ENCODE measurements at regions not wholly inside any gene's neighbourhood (a gene's known extent, or its start where the extent isn't known, plus 50 kb on each side); places are given as distances from the start of the nearest gene placed in this dataset.

GRCh38 chr10:130902471-130902870, 409.1 kb downstream of the TCERG1L start:
- DNase-seq (ENCODE audit: low spot score), result no peak

- no peak for DNase-seq (ENCODE audit: low spot score)
These were observed 408.6 kb downstream of the TCERG1L start for GRCh38 chr10:130902929-130903328.

- DNase-seq (ENCODE audit: low spot score), result no peak
These were observed 406.8 kb downstream of the TCERG1L start for GRCh38 chr10:130904676-130905075.

DNA sequence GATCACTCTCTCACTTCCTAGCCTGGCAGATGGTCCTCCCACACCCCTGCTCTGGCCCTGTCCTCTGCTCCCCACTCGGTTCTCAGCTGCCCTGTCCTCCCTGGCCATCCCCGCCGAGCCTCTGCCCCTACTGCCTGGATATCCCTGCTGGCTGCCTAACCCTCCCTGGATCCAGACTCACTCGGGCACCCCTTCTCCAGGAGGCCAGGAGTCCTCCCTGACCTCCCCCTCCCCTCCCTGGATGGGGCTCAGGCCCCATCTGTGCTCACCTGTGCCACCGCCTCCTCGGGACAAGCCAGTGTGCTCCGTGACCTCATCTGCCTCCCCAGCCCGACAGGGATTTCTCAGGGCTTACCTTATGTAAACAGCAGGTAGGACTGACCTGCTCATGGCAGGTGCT, 406.1 kb downstream of the TCERG1L start:
- no peak for DNase-seq (ENCODE audit: low spot score)

- no peak for DNase-seq (ENCODE audit: low spot score)
These were observed 405.6 kb downstream of the TCERG1L start for GRCh38 chr10:130905921-130906320.

GRCh38 chr10:130910848-130911247, 400.7 kb downstream of the TCERG1L start:
- DNase-seq (ENCODE audit: low spot score), result no peak

DNA sequence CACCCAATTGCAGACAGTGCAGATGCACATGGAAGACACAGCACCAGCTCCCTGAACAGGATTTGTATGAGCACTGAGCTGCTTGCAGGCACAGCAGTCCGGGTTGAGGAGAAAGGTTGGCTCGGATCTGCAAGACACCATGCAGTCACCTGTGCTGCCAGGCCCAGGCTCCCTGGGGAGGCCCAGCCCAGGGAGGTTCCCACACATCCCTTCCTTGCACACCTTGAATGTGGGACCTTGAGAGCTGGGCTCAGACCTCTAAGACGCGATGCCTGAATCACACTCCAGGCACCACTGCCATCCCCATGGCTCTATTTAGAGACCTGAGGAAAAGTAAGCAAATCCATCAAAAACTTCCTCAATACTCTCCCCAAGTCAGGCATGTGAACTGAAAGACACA, 397.7 kb downstream of the TCERG1L start:
- no peak for DNase-seq (ENCODE audit: low spot score)

DNA sequence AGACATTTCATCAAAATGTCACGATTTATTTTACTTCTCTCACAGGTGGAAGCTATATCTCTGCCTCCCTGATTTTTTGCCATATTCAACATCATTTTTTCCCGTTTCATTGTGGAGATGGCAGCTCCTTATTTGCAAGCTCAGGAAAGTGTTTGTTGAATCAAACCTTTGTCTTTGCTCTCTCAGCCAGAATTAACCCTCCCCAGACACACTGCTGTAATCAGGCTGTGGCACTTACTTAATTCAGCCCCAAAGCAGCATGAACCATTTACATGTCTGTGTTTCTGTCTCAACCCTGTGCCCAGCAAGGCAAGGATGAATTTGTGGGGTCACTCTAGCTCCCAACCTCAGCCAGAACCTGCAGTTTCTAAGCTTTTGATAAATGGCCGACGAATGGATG, 397.2 kb downstream of the TCERG1L start:
- DNase-seq (ENCODE audit: low spot score), result no peak

- DNase-seq (ENCODE audit: low spot score), result no peak
These were observed 396.5 kb downstream of the TCERG1L start for GRCh38 chr10:130915065-130915464.

- no peak for DNase-seq (ENCODE audit: low spot score)
These were observed 390.1 kb downstream of the TCERG1L start for GRCh38 chr10:130921461-130921860.

DNA sequence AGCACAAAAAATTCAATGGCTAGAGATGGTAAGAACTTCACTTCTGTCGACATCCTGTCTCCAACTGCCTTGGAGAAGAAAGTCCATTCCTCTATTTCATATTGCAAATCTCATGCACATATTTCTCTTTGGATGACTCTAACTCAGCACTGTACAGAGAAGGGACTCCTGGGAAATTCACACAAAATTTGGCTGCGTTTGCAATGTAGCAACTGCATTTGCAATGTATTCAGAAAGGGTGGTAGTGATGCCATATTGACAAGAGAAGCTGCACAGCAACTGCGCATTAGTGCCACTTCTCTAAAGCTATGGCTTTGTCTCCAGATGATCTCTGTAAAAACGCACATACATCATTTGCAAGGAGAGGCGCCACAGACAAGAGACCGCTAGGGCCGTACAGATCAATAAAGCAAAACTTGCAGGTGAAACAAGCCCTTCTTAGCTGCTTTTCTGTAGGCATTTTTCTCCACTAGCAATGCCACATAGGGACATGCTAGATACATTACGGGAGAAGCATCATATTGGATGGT, 389.5 kb downstream of the TCERG1L start:
- DNase-seq (ENCODE audit: low spot score), result no peak

- no peak for DNase-seq (ENCODE audit: low spot score)
These were observed 387.9 kb downstream of the TCERG1L start for GRCh38 chr10:130923596-130923995.

- no peak for DNase-seq (ENCODE audit: low spot score)
These were observed 387.2 kb downstream of the TCERG1L start for GRCh38 chr10:130924138-130924819.

DNA sequence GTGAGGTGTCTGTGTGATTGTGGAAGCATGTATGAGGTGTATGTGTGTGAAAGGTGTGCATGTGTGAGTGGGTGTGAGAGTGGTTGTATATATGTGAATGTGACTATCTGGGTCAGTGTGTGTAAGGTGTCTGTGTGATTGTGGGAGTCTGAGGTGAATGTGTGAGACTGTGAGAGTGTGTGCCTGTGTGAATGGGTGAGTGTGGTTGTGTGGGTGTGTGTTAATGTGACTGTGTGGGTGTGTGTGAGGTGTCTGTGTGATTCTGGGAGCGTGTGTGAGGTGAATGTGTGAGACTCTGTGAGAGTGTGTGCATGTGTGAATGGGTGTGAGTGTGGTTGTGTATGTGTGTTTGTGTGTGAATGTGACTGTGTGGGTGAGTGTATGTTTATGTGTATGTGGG, 385.1 kb downstream of the TCERG1L start:
- no peak for DNase-seq (ENCODE audit: low spot score)

DNA sequence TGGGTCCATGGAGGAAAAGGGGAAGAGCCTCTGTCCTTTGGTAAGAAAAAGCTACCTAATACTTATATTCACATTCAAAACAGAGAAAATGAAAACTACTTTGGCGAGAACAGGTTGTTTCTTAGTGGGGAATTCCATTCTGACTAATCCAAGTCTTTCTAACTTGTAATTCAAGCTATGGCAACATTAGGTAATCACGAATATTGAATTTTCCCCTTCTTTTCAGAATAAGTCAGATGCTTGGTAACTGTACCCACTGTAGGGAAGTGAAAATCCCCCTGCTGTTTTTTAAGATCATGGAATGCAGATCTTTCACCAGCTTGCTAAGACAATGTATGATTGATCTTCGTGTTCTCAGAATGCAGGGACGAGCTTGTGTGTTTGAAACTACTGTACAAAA, 384.4 kb downstream of the TCERG1L start:
- DNase-seq (ENCODE audit: low spot score), result no peak

- DNase-seq (ENCODE audit: low spot score), result no peak
These were observed 383.2 kb downstream of the TCERG1L start for GRCh38 chr10:130928306-130928705.

DNA sequence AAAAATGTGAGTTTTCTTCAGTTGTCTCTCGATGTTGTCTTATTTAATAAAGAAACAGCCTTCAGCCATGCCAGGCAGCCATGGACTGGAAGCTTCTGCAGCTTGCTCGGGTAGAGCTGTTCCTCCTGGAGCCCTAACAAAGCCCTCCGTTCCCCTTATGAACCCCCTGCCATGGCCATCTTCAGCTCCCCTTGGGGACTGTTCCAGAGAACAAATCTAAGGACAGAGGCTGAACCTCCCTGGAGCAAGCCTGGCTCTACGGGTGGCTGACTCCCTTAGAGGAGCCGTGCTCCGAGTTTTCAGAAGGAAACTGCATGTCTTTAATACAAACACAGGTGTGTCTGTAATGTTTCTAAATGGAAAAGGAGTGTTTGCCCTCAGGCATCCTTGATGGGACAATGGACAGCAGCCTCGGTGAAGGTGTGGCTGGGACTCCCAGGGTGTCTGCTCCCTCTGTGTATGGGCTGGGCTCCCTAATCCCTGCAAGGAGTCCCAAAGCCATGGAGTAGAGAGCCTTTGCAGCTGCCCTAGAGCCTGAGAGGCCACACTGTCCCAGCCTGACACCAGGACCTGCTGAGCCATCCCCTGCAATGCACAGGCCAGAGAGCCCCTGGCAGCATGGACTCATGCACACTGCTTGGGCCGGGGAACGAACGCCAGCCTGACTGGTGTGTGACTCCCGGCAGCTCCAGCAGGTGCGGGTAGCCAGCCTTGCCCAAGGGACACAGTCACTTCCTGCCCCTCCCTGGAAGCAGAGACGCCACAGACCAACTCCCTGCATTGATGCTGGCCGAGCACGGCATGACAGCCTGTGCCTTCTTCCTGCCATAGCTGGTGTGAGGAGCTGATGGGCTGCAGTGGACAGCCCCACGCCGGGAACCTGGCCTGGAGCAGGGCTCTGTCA, 381.8 kb downstream of the TCERG1L start:
- no peak for DNase-seq (ENCODE audit: low spot score)

GRCh38 chr10:130930821-130931220, 380.7 kb downstream of the TCERG1L start:
- no peak for DNase-seq (ENCODE audit: low spot score)

GRCh38 chr10:130931256-130931655, 380.3 kb downstream of the TCERG1L start:
- DNase-seq (ENCODE audit: low spot score), result no peak

DNA sequence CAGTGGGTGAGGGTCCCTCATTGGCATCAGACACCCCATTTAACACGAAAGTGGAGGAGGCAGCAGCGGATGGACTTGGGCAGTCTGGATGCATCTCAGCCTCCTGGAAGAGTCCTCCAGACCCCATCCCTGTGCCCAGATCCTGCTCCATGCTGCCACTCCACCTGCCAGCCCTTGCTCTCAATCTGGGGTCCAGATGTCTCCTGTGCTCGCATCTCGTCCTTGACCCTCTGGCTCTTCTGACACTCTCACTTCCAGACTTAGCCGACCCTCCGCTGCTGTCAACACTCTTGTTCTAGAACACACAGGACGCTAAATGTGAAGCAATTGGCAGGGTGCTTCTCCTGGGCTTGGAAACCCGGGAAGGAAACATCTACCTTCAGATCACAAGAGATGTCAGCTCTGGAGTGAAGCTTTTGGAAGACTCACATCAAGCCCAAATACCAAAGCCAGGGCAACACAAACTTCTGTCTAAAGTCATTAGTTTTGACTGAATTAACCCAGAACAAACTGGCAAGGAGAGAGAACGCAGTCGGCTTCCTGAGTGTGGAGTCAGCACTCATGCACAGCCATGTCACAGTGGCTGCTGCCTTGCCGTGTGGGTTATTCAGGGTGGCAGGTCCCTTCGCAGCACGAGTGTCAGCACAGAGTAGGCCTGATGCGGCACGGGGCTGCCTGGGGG, 379.1 kb downstream of the TCERG1L start:
- DNase-seq (ENCODE audit: low spot score), result no peak

DNA sequence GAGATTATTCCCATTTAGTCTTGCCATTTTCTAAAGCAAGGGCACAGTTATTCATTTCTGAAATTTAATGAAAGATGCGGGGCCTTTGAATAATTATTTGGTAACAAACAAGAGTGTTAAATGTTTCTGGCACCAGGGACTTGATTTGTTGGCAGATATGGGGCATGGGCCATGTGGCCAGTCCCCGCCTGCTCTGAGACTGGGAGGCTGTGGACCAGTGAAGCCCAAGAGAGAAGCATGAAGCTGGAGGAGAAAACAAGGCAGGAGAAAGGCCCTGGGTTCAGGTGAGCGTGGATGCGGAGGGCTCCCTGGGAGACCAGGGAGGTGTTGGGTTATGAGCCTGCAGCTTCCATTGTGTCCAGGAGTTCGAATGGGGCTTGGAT, 378.5 kb downstream of the TCERG1L start:
- DNase-seq (ENCODE audit: low spot score), result no peak

Measured in H4 (cell line).